Myocyte (in vitro differentiated cells): ENCODE measurements at regions not wholly inside any gene's neighbourhood (a gene's known extent, or its start where the extent isn't known, plus 50 kb on each side); places are given as distances from the start of the nearest gene placed in this dataset.

Experiments used
- DNase-seq: peaks from one replicate; pipeline ENCODE4 v3.0.0-alpha.2; 2012; ENCODE audit warnings: low read depth

GRCh38 chr1:37128091-37128490 is 93.8 kb upstream of the GRIK3 start:
- DNase-seq: no peak

DNA sequence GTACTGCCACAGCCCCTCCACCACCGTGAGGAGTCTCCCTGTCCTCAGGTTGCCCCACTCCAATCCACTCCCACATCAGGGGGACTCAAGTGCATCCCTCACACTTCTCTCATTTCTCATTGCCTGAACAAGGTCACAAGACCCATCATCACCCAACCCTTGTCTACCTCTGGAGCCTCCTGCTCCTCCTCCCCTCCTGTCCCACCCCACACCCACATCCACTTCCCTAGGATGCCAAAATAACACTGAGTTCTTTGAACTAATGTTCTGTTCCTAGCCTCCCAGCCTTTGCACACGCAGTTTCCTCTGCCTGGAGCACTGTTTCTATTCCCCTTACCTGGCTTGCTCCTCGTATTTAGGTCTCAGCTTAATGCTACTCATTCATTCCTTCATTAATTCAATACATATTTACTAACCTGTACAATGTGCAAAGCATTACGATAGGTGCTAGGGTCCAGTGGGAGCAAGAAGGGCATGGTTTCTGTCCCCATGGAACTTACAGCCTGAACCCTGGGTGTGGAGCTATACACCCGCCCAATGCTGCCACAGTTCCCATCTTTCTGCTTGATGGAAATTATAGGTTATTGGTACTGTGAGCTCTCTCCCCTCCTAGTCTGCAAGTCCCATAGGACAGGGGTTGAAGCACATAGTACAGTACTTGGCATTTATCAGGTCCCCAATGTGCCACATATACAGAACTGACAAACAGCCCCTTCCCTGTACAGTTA is 96.1 kb upstream of the GRIK3 start:
- DNase-seq: no peak

- no peak for DNase-seq
These were observed 97.0 kb upstream of the GRIK3 start for GRCh38 chr1:37131281-37131680.

DNA sequence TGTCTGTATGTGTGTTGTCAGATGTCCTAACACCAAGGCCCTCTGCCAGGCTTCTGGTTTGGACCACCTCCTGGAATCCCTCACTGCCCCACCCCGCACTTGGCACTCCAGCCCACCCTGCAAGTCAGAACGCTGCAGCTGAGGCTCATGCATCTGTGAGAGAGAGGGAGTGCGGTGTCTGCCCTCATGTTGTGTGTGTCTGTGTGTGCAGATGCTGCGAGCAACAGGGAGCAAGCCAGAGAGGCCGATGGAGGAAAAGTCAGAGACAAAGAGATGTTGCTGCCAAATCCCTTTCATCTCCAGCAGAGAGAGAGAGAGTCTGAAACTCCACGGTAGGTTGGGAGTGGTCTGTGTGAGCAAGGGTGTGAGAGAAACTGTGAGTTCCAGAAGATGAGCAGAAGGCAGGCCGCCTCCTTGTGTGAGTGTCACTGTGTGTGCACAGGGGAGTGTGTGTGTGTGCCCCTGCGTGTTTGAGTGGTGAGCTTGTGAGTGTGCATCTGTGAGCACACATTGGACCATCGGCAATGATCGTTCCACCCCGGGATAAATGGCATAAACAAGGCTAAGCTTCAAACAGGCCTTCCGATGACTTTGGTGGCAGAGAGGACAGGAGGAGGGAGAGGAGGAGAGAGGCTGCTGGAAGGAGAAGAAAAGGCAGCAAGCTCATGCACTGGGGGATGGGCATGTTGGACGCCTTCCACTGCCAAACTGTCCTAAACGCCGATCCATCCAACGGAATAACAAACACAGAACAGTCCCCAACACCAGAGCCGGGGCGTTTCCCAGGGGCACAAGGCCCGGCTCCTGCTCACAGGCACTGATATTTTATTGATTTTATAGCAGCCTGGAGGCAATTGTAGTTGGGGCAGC is 99.2 kb upstream of the GRIK3 start:
- no peak for DNase-seq

GRCh38 chr1:37134599-37134998 is 100.3 kb upstream of the GRIK3 start:
- DNase-seq: no peak

DNA sequence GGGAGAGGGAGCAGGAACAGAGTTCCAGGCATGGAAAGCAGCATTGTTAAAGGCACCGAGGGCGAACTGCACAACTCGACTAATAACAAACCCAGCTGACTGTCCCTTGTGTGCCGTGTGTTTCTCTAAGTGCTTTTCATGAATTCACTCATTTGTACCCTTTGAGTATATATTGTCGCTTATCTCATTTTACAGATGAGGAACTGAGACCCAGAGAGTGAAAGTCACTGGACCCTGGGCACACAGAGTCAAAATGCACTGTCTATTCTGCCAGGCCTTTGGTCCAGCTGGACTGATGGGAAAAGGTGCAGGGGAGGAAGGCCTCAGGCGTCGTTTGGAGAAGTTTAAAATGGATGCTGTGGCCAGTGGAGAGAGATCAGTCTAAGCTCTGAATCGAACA is 100.7 kb upstream of the GRIK3 start:
- DNase-seq: no peak

- DNase-seq: no peak
These were observed 102.7 kb upstream of the GRIK3 start for GRCh38 chr1:37137014-37137413.

GRCh38 chr1:37137601-37138000 is 103.3 kb upstream of the GRIK3 start:
- no peak for DNase-seq

- DNase-seq: no peak
These were observed 109.5 kb upstream of the GRIK3 start for GRCh38 chr1:37143800-37144199.

DNA sequence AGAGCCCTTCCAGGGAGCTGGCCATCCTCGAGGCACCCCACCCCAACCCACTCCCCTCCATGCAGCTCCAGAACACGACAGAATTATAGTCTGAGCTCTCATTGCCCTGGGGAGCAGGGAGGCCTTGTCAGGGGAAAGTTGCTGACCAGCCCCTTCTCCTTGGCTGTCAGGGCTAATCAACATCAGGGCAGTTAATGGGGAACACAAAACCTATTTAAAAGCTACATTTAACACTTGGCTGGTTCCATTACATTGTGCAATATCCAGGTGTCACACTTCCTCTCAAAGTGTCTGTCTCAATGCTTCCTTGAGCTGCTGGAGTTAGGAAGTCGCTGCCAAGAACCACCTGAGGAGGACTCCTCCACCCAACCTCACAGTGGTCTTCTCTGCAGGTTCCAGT is 111.8 kb upstream of the GRIK3 start:
- no peak for DNase-seq

GRCh38 chr1:37147392-37147831 is 113.1 kb upstream of the GRIK3 start:
- DNase-seq: no peak

GRCh38 chr1:37147906-37148305 is 113.6 kb upstream of the GRIK3 start:
- no peak for DNase-seq

DNA sequence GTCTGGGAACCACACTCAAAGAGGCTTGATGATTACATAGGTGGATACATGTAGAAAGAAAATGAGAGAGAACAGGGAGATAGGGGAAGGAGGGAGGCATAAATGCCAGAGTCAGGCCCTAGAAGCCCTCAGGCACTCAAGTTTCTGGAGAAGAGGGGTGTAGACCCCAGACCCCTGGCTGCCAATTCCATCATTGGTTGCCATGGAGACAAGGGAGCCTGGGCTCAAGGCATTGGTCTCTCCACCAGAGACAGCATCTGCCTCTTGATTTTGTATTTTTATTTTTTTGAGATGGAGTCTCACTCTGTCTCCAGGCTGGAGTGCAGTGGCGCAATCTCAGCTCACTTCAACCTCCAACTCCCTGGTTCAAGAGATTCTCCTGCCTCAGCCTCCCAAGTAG is 114.3 kb upstream of the GRIK3 start:
- no peak for DNase-seq

DNA sequence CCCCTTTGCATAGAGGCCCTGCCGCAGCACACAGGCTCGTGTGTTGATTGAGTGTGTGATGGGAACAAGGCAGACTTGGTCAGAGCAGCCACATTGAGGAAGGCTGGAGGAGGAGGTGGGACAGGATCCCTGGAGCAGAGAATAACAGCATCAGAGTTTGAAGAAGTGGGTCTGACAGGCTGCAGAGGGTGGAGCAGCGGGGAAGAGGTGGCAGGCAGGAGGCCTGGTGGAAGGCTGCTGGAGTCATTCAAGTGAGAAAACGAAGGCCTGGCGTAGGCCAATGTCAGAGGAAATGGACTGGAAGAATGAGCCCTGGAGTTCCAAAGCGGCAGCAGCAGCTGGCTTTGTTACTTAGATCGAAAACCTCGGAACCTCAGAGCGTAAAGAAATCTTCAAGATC is 115.0 kb upstream of the GRIK3 start:
- no peak for DNase-seq

- DNase-seq: no peak
These were observed 116.7 kb upstream of the GRIK3 start for GRCh38 chr1:37150986-37151385.

GRCh38 chr1:37151789-37152188 is 117.5 kb upstream of the GRIK3 start:
- DNase-seq: no peak

DNA sequence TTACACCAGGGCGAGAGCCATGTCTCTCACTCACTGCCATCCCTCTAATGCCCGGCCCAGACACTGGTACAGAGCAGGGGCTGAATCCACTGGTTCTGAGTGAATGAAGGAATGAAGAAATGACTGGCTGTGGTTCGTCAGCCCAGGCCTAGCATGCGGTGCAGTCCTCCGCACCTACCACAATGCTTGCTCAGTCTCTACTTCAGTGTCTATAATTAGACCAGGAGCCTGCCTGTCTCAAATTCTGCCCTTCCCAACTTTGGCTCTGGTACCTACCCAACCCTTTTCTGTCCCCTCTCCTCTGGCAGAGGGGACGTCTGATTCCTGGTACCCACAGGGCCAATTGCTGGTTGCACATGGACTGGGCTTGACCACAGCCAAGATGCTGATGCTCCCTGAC is 118.2 kb upstream of the GRIK3 start:
- no peak for DNase-seq

DNA sequence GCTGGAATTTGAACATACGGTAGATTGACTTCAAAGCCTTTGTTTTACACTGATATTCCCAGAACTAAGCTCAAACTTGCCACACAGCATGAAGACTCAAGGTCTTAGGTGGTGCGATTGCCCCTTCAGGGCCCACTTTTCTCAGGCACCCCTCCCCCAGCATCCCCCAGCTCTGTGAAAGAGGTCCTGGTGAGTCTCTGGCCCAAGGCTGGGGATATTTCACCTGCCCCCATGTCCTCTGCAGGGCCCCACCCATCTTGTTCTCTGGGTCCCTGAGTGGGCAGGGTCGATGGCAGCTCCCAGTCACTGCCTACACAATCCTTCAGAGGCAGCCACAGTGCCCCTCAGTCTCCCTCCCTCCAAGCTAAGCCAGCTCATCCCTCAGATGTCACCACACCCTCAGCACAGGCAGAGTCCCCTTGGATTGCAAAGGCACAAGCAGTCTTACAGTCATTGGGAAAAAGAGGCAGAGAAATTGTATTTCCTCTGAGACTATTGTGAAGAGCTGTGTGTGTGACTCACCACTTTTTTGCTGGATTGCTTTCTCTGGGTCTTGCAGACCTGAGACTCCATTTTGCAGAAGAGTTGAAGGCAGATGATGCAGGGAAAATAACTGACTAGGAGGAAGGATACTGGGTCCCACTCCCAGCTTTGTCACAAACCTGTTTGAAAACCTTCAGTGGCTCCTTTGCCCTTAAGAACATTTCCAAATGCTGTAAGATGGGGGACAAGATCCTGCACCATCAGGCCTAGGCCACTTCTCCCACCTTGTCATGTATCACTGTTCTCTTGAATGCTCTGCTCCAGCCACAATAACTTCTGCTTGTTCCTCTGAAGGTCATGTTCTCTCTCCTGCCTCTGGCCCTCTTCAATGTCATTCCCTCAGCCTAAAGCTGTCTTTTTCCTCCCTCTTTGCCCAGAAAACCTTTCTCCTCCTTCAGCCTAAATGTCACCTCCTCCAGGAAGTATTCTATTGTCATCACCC is 119.1 kb upstream of the GRIK3 start:
- no peak for DNase-seq

DNA sequence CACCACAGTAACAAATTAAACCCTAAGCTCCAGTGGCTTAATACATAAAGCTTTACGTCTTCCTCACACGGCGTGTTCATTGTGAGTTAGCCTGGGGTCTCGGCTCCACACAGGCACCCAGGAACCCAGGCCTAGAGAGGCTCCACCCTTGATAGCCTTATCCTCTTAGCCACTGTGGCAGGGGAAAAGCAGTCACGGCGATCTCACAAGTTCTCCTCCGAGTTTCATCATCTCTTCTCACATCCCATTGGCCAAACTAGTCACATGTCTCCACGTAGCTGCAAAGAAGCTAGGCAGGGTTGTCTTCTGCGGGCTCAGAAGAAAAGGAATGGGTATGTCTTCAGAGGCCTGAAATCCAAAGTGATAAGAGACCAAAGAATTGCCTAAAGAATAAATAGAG is 122.3 kb upstream of the GRIK3 start:
- no peak for DNase-seq

DNA sequence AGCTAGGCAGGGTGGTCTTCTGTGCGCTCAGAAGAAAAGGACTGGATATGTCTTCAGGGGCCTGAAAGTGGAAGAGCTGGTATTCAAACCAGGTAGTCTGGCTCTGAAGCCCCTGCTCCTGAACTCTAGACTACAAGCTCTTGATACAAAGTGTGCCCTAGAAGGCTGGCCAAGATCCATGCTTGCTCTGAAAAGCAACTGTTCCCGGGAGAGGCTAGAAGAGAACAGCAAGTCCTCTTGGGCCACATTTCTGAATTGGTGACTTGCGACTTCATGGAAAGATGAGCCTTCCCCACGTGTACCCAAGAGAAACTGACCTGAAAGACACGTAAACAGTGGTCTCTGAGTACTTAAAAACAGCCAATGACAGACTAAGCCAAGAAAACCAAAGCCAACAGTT is 123.3 kb upstream of the GRIK3 start:
- DNase-seq: no peak

GRCh38 chr1:37158113-37158749 is 123.9 kb upstream of the GRIK3 start:
- no peak for DNase-seq
